Ishikawa (cell line): ENCODE measurements at regions not wholly inside any gene's neighbourhood (a gene's known extent, or its start where the extent isn't known, plus 50 kb on each side); places are given as distances from the start of the nearest gene placed in this dataset.

Source experiments
- CEBPB ChIP-seq: IDR thresholded peaks from 2 replicates; pipeline ENCODE4 v1.6.1; 2012
- CREB1 ChIP-seq: IDR thresholded peaks from 2 replicates; pipeline ENCODE4 v1.6.1; 2012; ENCODE audit warnings: low read depth
- EGR1 ChIP-seq: IDR thresholded peaks from 2 replicates; pipeline ENCODE4 v1.6.1; 2012
- EP300 ChIP-seq: IDR thresholded peaks from 2 replicates; pipeline ENCODE4 v1.6.1; 2012; ENCODE audit warnings: borderline replicate concordance
- FOXM1 ChIP-seq: IDR thresholded peaks from 2 replicates; pipeline ENCODE4 v1.6.1; 2012; ENCODE audit warnings: low read depth, borderline replicate concordance
- MAX ChIP-seq: IDR thresholded peaks from 2 replicates; pipeline ENCODE4 v1.6.1; 2012
- NFIC ChIP-seq: IDR thresholded peaks from 2 replicates; pipeline ENCODE4 v1.6.1; 2012
- RAD21 ChIP-seq: IDR thresholded peaks from 2 replicates; pipeline ENCODE4 v1.6.1; 2012; ENCODE audit warnings: low read depth
- TAF1 ChIP-seq: IDR thresholded peaks from 2 replicates; pipeline ENCODE4 v1.6.1; 2012; ENCODE audit warnings: low read depth, mild to moderate bottlenecking
- TEAD4 ChIP-seq: IDR thresholded peaks from 2 replicates; pipeline ENCODE4 v1.6.1; 2012
- USF1 ChIP-seq: IDR thresholded peaks from 2 replicates; pipeline ENCODE4 v1.6.1; 2012
- ZBTB7A ChIP-seq: IDR thresholded peaks from 2 replicates; pipeline ENCODE4 v1.6.1; 2012; ENCODE audit warnings: low read depth
- TF ChIP-seq, protein P1 (sequence below): IDR thresholded peaks from 2 replicates; pipeline ENCODE4 v1.6.1; 2012; ENCODE audit warnings: low read depth, mild to moderate bottlenecking

GRCh38 chr2:39609917-39610316 lies 55.8 kb upstream of the TMEM178A start:
- no peak for TF ChIP-seq MAX
- TF ChIP-seq TAF1, result no peak
- TF ChIP-seq FOXM1, result no peak
- TF ChIP-seq, protein P1, sequence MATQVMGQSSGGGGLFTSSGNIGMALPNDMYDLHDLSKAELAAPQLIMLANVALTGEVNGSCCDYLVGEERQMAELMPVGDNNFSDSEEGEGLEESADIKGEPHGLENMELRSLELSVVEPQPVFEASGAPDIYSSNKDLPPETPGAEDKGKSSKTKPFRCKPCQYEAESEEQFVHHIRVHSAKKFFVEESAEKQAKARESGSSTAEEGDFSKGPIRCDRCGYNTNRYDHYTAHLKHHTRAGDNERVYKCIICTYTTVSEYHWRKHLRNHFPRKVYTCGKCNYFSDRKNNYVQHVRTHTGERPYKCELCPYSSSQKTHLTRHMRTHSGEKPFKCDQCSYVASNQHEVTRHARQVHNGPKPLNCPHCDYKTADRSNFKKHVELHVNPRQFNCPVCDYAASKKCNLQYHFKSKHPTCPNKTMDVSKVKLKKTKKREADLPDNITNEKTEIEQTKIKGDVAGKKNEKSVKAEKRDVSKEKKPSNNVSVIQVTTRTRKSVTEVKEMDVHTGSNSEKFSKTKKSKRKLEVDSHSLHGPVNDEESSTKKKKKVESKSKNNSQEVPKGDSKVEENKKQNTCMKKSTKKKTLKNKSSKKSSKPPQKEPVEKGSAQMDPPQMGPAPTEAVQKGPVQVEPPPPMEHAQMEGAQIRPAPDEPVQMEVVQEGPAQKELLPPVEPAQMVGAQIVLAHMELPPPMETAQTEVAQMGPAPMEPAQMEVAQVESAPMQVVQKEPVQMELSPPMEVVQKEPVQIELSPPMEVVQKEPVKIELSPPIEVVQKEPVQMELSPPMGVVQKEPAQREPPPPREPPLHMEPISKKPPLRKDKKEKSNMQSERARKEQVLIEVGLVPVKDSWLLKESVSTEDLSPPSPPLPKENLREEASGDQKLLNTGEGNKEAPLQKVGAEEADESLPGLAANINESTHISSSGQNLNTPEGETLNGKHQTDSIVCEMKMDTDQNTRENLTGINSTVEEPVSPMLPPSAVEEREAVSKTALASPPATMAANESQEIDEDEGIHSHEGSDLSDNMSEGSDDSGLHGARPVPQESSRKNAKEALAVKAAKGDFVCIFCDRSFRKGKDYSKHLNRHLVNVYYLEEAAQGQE, result no peak
- no peak for TF ChIP-seq CREB1
- TF ChIP-seq RAD21, result no peak
- no peak for TF ChIP-seq TEAD4
- TF ChIP-seq EGR1, result no peak
- TF ChIP-seq CEBPB, result no peak
- TF ChIP-seq ZBTB7A, result no peak

DNA sequence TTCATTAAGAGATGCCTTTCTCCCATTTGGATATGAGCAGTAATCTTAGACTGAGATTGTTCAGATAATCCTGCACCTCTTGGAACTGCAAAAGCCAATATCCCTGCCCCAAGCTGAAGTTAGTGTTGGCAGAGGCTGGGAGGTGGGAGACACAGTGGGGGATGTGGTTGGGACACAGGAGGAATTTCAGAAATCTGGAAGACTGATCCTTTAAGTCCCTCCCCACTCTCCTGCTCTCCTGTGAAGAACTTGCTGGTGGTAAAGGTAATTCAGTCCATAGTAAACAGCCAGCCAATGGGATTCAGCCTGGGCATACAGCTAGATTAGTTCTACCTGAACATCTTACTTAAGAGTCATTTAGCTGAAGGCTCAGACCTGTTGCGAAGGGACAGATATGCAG lies 50.0 kb upstream of the TMEM178A start:
- TF ChIP-seq EP300, result no peak
- no peak for TF ChIP-seq CREB1
- TF ChIP-seq USF1, result no peak
- TF ChIP-seq FOXM1, result no peak
- no peak for TF ChIP-seq NFIC
- TF ChIP-seq RAD21, result no peak
- TF ChIP-seq, protein P1, result no peak
- no peak for TF ChIP-seq EGR1
